NCI-H1436 (cell line): ENCODE measurements at regions not wholly inside any gene's neighbourhood (a gene's known extent, or its start where the extent isn't known, plus 50 kb on each side); places are given as distances from the start of the nearest gene placed in this dataset.

Source experiments
- DNase-seq: peaks from one replicate; lab custom pipeline; 2025; lab: John Stamatoyannopoulos, UW

DNA sequence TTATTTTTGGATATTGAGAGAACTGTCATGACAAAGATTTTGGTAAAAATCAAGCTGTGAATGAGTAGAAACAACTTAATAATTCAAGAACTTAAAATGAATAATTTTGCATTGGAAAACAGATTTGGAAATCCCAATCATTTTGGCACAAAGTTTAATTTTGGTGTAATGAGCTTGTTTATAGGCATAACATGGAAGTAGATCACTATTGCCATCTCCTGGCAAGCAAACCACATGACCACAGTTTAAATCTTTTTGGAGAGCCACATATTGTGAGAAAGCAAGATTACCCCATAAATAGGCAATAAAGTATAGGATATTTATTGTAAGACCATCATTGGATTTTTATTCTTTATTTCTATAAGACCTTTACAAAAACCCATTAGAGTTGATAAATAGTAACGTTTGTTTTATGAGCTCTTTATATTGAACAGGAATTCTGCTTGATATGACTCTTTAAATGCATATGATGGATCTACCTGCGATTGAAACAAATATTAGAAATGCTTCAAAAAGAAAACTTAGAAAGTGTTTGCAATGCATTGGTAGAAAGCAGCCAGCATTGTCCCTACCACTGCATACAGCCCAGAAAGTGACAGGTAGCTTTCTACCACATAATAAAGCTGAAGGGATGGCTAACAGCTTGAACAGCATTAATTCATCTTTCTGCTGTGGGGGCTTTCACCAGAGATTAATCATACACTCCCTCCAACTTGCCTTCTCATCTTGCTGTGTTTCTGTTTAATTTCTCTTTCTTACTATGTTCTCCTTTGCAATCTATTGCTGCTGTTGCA is 766.8 kb downstream of the TBL1XR1 start:
- peak; percentile 52 for DNase-seq

DNA sequence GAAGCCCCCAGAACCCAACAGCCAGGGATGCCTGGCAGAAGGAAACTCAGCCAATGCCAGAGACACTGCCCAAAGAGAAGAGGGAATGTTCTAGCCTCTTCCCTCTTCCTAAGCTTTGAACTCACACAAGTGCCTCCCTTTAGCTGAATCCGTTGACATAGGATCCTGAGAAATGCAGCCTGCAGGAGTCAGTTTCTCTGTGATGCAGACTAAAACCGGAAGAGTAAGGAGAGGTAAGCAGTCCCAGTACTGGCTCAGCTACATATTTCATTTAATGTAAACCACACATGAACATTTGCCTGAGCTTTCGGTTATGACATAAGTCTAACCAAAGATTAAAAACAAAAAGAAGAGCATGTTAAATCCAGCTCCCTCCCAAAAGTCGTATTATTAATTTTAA is 768.7 kb downstream of the TBL1XR1 start:
- DNase-seq, result no peak

DNA sequence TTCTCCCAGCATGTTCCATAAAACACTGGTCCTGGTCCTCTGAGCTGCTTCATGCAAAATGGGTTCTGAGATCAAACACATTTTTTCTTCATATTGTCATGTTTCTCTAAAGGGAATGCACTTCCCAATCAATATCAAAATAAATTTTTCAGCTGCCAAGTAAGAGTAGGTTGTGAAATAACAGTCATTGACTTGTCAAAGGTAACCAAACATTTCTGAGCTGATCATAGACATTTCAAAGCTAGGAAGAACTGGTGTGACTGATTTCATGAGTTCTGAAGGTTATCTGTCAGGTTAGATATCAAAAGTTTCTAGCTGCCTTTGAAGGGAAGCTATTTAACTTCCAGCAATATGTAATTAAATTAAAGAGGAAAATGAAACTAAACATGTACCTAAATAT is 770.9 kb downstream of the TBL1XR1 start:
- no peak for DNase-seq

DNA sequence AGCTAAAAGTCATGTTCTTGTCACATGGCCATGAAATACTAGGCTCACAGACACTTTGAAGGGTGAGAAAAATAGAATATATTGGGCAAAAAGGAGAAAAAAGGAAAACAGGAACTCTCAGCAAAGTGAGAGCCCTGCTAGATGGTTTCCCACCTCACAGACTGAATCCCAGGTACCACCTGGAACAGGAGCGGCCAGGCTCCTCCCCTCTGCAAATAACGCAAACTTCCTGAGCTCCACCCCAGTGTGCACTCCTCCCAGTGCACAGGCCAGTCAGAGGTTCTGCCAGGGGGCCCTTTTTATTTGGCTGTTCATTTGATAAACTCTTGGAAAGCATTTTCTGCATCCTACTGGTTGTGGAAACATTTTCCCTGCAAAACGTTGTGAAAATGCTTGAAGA is 780.4 kb downstream of the TBL1XR1 start:
- DNase-seq, result no peak

DNA sequence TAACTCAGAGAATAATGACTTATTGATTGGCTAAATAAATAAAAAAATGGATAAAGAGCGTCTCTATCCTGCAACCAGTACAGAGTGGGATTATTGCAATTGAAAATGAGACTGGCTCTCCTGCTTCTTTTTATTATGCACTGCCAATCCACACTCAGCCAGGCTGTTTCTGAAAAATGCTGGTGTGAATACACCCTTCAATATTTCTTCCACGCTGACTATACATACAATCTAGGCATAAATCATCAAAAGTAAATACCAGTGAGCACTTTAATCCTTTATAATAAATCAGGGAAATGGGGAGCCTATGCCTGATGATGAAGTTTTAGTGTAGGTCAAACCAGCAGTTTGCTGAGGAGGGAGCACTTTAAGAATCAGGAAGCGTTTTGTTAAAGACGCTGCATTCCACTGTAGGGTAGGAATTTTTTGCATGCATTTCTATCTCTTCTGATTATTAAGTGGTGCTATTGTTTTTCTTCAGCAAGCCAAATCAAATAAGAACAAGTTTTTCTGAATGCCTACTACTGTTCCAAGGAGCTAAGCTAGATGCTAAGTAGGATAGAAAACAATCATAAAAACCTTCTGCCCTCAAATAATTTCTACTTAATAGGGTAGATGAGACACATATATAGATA is 781.5 kb downstream of the TBL1XR1 start:
- no peak for DNase-seq

DNA sequence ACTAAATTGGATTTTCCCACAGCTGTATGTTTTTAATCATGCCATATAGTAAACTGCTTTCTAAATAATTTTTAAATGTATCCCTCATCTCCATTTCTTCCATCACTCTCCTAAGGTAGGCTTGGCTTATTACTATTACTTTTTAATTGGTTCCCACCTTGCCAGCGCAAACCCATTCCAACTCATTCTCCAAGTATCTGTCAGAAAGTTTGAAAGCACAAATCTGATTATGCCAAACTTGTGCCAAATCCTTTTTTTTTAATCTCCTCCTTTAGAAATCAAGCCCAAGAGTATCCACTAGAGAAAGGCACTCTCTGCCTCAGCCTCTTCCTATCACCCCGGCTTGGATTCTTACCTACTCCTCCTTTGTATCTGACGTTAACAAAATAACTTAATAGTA is 784.5 kb downstream of the TBL1XR1 start:
- no peak for DNase-seq

DNA sequence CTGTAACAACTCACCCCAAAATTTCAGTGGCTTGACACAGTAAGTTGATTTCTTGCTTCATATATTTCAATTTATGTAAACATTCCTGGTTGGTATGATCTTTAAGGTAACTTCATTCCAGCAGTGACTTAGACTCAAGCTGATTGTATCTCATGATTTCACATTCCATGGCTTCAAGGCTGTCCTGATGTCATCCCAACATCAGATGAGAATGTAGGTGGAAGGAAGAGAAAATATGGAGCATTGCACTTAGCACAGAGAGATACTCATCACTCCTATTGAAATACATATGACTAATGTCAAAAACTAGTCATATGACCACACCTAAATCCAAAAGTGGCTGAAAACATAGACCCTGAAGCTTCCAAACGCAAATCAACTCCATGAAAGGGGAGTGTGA is 793.8 kb downstream of the TBL1XR1 start:
- DNase-seq, result no peak

DNA sequence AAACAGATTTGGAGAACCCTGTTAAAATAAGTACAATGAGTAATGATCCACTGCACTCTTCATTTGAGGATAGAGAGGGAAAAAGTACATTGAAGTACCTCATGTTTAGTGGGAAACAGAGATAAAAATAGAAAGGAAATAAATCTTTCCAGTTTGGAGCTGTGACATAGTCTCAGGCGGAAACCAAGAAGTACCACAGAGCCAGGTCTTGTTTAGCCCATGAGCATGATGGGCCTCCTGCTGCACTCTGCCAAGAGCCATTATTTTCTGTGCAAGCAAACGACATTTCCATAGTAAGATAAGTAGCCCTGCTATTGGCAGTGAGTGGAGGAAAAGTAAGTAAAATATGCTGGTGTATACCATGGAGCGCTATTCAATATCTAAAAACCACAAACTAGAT is 796.1 kb downstream of the TBL1XR1 start:
- no peak for DNase-seq

DNA sequence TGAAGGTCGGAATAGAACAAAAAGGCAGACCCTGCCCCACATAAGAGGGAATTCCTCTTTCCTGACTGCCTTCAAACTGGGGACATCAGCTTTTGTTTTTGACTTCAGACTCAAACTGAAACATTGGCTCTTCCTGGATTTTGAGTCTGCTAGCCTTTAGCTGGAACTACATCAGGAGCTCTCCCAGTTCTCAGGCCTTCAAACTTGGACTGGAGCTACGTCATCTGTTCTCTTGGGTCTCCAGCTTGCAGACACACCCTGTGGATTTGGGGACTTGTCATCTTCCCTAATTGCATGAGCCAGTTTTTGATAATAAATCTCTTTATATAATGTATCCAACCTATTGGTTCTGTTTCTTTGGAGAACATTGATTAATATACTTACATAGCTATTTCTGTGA is 798.1 kb downstream of the TBL1XR1 start:
- DNase-seq, result no peak

DNA sequence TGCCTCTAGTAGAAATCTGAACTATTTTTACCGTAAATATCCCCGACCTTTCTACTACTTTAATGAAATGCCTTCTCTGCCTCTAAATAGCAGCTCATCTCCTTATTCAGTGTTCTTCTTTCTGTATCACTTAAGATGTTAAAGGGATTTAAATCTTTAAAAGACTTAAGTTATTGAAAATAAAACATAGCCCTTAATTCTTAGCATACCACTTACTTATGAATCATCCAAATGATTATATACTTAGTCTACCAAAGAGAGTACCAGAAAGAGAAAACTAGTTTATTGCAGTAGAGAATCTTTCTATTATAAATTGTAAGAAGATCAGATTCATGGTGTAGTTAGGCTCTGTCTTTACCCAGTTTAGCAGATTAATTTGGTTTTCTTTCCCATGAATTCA is 802.0 kb downstream of the TBL1XR1 start:
- DNase-seq, result no peak

DNA sequence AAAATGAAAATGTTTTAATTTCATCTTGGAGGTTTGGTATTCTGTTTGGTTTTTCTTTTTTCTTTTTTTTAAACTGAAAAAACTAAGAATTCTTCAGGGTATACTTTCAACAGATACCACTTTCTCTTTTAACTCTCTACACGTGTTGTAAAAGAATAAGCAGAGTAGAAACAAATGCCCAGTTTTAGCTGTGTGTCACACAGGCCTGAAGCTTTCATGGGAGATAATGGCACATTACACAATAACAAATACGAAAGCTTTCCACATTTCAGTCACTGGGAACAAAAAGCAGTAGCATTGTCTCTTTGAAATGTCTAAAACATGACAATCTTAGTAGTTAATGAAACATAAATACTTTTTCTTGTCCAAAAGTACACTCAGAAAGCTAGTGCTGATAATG is 818.5 kb downstream of the TBL1XR1 start:
- no peak for DNase-seq

DNA sequence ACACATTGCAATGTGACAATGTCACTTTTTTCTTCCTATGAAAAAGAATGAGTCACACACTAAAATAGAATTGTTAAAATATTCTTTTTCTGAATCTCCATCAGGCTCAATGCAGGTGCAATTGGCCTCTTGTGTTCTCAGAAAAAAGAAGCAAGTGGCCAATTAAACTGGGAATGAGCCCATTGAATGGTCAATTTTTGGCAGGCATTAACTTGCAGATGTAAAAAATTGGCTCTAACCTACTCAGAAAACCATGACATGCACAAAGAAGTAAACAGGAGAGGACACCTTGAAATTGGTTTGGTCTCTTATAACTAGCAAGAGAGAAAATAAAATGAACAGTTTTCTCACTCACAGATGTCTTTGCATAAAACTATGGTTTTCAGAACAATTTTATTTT is 820.8 kb downstream of the TBL1XR1 start:
- DNase-seq, result peak; percentile 68

DNA sequence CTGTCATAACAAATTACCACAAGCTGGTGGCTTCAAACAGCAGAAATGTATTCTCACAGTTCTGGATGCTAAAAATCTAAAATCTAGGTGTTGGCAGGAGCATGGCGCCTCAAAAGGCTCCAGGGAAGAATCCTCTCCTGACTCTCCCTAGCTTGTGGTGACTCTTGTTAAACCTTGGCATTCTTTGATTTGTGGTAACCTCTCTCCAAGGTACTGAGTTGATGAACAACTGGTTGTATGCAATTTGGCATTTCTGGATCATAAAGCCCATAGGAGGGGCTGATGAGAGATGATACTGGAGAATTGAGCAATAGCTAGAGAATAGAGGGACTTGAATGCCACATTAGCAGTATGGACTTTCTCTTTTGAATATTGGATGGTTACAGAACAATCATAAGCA is 821.8 kb downstream of the TBL1XR1 start:
- no peak for DNase-seq

DNA sequence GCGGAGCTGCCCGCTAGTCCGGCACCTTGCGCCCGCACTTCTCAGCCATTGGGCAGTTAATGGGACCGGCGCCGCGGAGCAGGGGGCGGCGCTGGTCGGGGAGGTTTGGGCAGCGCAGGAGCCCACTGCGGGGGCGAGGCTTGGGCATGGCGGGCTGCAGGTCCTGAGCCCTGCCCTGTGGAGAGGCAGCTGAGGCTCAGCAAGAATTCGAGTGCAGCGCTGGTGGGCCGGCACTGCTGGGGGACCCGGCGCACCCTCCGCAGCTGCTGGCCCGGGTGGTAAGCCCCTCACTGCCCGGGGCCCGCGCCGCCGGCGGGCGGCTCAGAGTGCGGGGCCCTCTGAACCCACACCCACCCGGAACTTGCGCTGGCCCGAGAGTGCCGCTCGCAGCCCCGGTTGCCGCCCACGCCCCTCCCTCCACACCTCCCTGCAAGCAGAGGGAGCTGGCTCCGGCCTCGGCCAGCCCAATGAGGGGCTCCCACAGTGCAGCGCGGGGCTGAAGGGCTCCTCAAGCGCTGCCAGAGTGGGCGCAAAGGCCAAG is 835.0 kb downstream of the TBL1XR1 start:
- no peak for DNase-seq

DNA sequence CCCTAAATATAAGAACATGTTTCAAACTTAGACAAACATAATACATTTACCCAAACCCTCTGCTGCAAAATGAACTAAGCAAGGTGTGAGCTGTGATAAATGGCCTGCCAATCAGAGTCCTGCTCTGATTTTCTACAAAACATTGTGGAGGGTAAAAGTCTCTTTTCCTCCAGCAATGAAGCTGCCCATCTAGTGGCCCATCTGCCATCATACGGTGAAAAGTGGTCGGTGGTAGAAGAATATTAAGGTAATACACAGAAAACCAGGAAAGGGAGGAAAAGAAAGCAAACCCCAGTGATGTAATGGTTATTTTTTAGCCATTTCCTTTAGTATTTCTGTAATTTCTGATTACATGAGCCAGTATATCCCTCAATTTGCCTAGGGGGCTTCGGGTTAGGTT is 838.1 kb downstream of the TBL1XR1 start:
- DNase-seq, result no peak

DNA sequence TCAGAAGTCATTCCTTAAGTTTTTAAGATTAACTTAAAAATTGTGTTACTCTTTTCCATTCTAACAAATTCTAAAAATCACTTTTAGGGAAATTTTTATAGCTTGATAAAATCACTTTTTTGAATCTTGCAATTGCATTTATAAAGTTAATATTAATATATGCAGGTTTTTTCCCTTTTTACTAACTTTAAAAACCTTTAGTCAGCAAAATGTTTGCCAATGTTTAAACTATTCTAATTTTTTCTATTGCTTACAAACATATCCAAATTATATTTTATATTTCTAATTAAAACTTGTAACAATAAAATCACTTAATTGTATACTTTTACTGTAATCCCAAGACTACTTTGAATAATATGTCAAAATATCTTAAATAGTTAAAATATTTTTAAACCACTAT is 839.4 kb downstream of the TBL1XR1 start:
- no peak for DNase-seq

DNA sequence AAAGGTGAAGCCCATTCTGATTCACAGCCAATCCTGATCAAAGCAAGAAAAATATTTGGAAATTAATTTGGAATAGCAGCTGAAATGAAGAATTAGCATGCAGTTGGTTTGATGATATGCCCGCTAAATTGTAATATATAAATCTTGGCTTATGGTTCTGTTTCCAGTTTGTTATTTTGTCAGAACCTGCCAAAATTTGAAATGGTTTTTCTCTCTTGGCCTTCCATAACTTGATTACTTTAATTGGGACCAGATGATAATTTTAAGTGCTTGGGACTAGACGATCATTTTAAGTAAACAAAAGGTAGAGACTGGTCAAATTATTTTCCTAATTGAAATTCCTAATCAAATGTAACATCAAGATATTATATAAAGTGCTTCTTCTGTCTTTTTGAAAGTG is 842.4 kb downstream of the TBL1XR1 start:
- no peak for DNase-seq

DNA sequence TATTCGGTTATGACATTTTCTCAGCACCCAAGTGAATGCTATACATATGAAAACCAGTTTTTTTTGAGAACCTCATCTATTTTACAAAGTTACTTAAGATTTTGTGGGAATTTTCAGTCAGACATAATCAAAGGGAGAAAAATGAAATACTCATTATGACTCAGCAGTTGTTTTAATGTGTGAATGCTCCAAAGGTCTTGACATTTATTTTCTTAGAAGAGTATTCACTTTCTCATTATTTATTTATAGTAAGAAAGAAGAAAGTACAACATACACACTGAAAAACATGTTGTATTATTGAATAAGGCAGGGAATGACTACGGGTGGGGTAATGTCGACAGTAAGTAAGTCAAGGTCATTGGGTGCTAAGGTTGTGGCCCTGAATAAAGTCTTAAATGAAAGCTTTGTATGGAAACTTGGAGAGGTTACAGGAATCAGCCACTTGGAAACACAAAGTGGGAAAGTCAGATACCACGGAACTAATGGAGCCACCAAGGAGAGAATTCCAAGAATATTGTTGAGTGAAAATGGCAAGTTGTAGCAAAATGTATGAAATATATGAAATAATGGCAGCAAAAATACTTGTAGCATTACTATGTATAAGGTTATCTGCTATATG is 844.5 kb downstream of the TBL1XR1 start:
- DNase-seq, result no peak

DNA sequence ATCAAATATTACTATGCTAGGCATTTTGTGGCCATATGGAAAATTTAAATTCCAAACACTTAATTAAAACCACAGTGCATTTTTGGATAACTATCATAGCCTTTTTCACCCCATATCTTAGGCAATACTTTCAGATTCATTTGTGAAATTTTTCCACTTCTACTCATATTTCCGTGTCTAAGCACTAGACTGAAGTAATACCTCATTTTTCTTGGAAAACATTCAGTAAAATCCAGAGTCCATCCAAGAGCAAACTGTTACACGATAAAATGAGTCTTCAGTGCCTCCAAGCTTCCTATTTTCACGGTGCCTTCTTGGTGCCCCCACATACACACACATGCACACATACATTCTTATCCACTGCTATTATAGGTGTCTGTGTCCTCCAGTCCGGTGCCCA is 845.9 kb downstream of the TBL1XR1 start:
- no peak for DNase-seq

DNA sequence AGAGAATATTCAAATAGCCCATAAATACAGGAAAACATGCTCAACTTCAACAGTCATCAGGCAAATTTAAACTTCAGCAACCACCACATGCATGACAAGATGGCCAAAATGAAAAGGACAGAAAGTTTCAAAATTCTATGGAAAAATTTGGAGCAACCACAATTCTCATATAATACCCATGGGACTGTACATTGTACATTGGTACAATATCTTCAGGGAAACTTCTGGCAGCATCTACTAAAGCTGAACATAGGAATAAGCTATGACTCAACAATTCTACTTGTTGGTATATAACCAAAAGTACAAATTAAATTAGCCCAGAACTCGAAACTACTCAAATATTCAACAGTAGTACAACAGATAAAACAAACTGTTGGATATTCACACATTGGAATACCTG is 847.6 kb downstream of the TBL1XR1 start:
- DNase-seq, result no peak

DNA sequence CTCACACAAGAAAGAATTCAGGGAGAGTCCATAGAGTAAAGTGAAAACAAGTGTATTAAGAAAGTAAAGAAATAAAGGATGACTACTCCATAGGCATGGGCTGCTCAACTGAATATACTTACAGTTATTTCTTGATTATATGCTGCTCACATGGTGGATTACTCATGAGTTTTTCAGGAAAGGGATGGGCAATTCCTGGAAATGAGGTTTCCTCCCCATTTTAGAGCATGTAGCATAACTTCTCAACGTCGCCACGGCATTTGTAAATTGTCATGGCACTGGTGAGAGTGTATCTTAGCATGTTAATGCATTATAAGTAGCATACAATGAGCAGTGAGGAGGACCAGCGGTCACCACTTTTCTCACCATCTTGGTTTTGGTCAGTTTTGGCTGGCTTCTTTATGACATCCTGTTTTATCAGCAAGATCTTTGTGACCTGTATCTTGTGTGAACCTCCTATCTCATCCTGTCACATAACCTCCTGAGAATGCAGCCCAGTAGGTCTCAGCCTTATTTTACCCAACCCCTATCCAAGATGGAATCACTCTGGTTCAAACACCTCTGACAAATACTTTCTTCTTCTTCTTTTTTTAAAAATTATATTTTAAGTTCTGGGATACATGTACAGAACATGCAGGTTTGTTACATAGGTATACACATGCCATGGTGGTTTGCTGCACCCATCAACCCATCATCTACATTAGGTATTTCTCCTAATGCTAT is 849.7 kb downstream of the TBL1XR1 start:
- no peak for DNase-seq

DNA sequence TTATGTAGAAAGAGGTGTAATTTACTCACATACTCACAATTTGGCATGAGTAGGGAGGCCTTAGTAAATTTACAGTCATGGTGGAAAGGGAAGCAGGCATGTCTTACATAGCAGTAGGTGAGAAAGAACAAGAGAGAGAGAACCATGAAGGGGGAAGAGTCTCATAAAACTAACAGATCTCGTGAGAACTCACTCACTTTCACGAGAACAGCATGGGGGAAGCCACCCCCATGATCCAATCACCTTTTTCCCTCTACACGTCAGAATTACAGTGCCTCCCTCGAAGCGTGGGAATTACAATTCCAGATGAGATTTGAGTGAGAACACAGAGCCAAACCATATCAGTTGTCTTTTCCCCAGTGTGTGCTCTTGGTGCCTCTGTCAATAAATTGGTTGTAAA is 855.3 kb downstream of the TBL1XR1 start:
- DNase-seq, result no peak

DNA sequence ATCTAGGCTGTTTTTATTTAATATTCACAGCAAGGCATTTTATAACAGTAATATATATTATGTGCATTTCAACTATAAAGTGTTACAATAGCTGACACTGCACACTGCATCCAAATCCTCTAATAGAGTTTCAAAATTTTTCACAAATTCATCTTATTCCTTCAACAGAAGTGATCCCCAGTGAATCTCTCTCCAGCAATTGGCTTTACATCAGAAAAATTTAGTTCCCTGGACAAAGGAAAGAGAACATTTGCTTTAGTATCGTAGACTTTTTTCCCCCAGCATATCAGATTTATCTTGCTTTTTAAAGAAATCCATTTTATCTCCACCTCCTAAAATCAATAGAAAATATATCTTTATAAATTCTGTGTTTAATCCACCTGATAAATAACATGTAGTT is 868.6 kb downstream of the TBL1XR1 start:
- DNase-seq, result no peak
